ENCODE measurements at regions not wholly inside any gene's neighbourhood (a gene's known extent, or its start where the extent isn't known, plus 50 kb on each side); places are given as distances from the start of the nearest gene placed in this dataset.

GRCh38 chr6:67412035-67412434, 1223.0 kb upstream of the ADGRB3 start:
- DNase-seq = no peak

DNA sequence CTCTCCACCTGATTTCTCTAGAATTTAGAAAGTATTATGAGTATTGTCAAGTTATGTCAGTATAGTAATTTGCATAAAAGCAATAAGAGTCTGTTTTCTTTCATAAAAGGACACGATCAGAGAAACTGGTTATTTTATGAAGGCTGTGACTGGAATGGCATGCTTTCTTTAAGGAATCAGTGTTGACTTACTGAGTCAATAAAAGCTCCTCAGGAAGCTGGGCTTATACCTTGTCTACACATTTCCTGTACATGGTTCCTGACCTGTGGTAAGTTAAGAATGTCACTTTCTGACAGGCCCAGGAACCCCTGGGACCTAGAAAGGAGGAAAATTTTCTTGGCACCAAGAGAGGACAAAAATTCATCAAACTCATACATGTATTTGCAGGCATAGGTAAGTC, 1224.0 kb upstream of the ADGRB3 start:
- DNase-seq = no peak

DNA sequence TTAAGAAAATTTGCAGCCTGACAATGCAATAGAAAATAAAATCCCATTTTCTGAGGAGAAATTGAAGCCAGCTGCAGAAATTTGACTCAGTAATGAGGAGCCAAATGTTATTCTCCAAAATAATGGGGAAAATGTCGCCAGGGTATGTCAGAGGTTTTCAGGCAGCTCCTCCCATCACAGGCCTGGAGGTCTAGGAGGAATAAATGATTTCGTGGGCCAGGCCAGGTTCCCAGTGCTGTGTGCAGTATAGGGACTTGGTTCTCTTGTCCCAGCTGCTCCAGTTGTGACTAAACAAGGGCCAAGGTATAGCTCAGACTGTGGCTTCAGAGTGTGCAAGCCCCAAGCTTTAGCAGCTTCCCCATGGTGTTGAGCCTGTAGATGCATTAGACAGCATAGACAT, 1240.8 kb upstream of the ADGRB3 start:
- no peak for DNase-seq

DNA sequence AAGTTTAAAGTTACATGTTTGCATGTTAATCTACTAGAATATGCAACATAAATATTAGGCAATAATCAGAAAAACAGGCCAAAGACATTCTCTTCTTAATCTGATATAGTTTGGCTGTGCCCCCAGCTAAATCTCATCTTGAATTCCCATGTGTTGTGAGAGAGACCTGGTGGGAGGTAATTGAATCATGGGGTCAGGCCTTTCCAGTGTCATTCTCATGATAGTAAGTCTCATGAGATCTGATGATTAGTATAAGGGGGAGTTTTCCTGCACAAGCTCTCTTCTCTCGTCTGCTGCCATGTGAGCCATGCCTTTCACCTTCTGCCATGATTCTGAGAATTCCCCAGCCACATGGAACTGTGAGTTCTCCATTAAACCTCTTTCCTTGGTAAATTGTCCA, 1241.7 kb upstream of the ADGRB3 start:
- DNase-seq = no peak

DNA sequence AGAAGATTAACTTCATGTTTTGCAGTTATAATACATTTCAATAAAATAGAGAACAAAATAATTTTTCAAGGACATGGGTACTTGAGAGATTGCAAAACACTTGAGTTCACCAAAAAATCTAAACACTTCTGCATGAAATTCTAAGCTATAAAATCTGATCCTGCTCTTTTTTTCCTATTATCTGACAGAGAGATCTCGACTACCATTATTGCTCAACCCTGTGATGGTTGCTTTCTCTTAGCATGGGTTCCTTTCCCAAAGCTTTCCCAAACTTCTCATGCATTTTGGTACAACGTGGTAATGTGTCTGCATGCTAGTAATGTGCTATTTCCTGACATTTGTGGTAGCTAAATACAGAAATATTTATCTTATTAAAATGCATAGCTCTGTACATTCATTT, 1243.1 kb upstream of the ADGRB3 start:
- no peak for DNase-seq

DNA sequence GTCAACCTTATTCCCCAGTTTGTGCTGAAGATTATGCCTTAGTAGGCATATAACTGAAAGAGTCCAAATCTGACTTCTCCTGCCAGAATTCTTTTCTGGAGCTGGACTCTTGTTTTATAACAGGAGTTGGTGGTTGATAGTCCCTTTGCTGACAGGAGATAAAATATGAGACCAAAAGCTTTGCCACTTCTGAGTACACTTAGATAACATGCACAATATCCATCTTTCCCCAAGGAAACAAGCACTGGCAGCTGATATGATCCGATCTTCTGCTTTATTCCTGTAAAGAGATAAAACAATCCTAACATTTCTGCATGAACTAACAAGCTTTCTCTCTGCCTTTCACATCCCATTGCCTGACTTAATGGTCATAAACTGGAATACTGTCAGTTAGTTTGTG, 1265.4 kb upstream of the ADGRB3 start:
- DNase-seq = no peak

DNA sequence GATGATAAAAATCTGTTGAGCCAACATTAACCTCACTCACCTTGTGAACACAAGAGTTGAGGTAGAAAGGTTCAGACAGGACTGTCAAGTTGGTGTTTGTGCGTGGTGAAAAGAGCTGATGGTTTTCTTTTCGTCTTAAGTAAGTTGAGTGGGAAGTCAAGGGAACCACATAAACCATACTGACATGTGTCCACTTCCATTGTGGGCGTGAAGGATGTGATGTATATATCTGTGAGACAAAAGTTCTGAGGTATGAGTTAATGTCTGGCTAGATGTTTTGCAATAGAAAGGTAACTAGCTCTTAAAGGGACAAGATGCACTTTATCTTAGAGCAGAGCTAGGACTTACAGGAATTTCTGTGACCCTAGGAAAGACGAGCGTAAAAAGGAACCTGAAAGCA, 1272.1 kb upstream of the ADGRB3 start:
- DNase-seq = no peak

DNA sequence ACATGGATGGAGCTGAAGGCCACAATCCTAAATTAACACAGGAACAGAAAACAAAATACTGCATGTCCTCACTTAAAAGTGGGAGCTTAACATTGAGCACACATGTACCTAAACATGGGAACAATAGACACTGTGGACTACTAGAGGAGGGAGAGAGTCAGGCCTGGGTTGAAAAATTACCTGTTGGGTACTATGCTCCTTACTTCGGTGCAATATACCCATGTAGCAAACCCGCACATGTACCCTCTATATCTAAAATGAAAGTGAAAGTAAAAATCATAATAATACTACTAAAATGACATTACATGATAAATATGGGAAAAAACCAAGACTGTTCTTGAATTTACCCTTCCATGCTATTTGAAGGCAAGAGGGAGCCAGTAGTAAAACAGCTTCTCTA, 1273.8 kb upstream of the ADGRB3 start:
- DNase-seq = no peak

- DNase-seq = no peak
These were observed 1276.8 kb upstream of the ADGRB3 start for GRCh38 chr6:67358241-67358640.

- DNase-seq = no peak
These were observed 1281.2 kb upstream of the ADGRB3 start for GRCh38 chr6:67353861-67354260.

- no peak for DNase-seq
These were observed 1282.4 kb upstream of the ADGRB3 start for GRCh38 chr6:67352717-67353116.

DNA sequence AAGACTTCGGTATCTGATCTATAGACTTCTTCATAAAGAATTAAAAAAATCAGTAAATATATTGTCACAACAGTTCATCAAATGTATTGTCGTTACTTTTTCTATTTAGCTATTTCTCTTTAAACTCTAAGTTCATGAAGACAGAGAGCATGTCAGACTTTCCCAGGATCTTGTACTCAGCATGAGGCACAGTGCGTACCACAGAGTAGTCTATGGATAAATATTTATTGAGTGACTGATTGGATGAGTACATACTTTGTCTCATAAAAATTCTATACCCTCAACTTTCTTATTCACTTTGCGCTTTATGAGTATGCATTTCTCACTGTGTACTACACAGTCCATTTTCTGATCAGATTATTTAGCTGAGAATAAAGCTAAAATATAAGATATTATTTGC, 1284.4 kb upstream of the ADGRB3 start:
- DNase-seq = no peak

- no peak for DNase-seq
These were observed 1289.1 kb upstream of the ADGRB3 start for GRCh38 chr6:67345946-67346345.

DNA sequence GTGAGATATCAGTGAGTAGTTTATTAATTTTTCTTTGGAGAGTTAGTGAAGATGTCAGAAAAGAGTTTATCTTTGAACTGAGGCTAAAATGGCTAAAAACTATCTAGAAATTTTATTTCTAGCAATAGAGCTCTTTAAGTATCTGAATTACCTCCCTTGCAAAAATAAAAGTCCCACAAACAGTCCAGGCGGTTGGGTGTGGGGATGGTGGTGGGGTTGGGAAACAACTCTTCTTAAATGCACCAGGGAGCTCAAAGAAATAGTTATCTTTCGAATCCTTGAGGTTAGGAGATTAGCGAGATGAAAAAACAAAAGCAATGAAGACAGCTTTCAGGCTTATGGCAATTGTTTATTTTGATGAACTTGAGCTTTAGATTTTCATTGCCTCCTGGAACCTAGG, 1299.1 kb upstream of the ADGRB3 start:
- DNase-seq = no peak

GRCh38 chr6:67331304-67331703, 1303.8 kb upstream of the ADGRB3 start:
- no peak for DNase-seq

- no peak for DNase-seq
These were observed 1306.8 kb upstream of the ADGRB3 start for GRCh38 chr6:67328269-67328668.

DNA sequence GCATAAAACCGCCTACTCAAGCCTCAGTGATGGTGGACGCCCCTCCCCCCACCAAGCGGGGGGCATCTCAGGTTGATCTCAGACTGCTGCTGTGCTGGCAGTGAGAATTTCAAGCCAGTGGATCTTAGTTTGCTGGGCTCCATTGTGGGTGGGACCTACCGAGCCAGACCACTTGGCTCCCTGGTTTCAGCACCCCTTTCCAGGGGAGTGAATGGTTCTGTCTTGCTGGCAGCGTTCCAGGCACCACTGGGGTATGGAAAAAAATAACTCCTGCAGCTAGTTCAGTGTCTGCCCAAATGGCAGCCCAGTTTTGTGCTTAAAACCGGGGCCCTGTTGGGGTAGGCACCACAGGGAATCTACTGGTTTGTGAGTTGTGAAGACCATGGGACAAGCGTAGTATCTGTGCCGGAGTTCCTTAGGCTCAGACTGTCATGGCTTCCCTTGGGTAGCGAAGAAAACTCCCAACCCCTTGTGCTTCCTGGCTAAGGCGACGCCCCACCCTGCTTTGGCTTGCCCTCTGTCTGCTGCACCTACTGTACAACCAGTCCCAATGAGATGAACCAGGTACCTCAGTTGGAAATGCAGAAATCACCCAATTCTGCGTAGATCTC, 1334.5 kb upstream of the ADGRB3 start:
- DNase-seq = no peak

- DNase-seq = no peak
These were observed 1342.9 kb upstream of the ADGRB3 start for GRCh38 chr6:67292169-67292568.

DNA sequence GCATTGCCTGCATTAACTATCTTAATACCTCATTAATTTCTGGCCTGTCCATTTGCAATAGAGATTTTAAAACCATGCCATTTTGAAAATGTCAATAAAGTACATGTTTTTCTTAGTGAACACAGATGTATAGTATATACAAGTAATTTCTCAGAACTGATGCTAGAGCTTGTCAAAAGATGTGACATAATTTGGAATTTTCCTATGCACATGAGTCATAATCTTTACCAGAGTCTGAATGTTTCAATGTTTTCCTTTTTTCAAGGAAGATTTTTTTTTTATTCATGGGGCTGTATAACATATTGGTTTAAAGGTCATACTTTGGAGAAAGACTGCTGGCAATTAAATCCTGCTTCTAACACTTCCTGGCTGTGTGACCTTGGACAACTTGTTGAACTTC, 1347.5 kb upstream of the ADGRB3 start:
- DNase-seq = no peak

DNA sequence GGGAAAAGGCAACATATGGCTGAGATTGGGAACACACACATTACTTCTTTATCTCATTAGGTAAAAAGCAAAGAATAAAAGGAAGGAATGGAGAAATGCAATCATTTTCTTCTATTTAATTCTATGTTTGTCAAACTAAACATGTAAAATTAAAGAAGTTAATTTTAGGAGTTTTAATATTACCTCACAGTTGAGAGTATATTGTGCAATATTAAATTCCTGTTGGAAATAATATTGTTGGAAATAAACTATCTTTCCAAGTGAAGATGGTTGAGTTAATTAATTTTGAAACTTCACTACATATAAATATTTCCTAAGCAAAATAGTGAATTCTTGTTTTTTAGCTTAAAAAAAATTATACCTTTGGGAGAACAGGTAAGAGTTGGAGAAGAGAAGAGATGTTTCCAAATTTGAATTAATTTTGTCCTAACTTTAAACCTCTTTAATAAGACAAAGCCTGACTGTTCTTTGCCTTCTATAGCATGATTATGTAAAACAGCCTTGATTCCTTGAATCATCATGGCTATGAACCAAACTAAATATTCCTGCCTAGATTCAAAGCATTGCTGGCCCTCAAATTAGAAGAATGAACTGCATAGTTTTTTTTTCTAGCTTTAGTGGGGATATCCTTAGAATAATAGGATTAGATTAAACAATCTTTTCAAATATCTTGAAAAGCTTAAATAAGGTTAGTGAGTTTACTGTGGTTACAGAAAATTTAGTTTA, 1349.1 kb upstream of the ADGRB3 start:
- no peak for DNase-seq

- DNase-seq = no peak
These were observed 1357.8 kb upstream of the ADGRB3 start for GRCh38 chr6:67277312-67277711.

GRCh38 chr6:67265996-67266921, 1368.8 kb upstream of the ADGRB3 start:
- no peak for DNase-seq

Data from nucleus accumbens (tissue), 56 donors.